A549 (cell line): ENCODE measurements at regions not wholly inside any gene's neighbourhood (a gene's known extent, or its start where the extent isn't known, plus 50 kb on each side); places are given as distances from the start of the nearest gene placed in this dataset.

Experiments used
- ATAC-seq, 2 experiments: fragments of 200-7000 bp in 1 of 2; fragments of >200 bp in 1 of 2; cut with Nextera tagmentation in 1 of 2; cut with Tn5 transposase in 1 of 2; 3 replicates each; pipeline versions ENCODE4 v1.8.0 to v1.9.1; 2018 to 2020; ENCODE audit warnings: mild to moderate bottlenecking in 1 of 2, moderate library complexity in 1 of 2
- CTCF ChIA-PET: fragments of 300-600 bp; sonication (Branson Sonifier 250); formaldehyde crosslinking; extraction: SDS; loops from one replicate; lab custom pipeline; 2021; ENCODE audit warnings: antibody characterized with exemption, inconsistent platforms; lab: Yijun Ruan, JAX
- POLR2A ChIA-PET: fragments of 350-600 bp; formaldehyde crosslinking; extraction: SDS; loops from one replicate; lab custom pipeline; 2021; ENCODE audit warnings: antibody characterized with exemption, inconsistent platforms; lab: Yijun Ruan, JAX
- DNase-seq, 2 experiments: peaks; one replicate each; pipeline versions ENCODE4 v3.0.0 to v3.0.0-alpha.2; 2011 to 2016; ENCODE audit warnings: low read depth in 1 of 2, low spot score in 1 of 2
- FAIRE-seq: peaks from 2 replicates; lab custom pipeline; 2011; peaks lifted over from hg19 to GRCh38; lab: Jason Lieb, UNC
- H3K27ac ChIP-seq, 2 experiments: fragments of >200 bp; sonication (Bioruptor Twin); formaldehyde crosslinking; 3 replicates each; pipeline ENCODE4 v1.5.1; 2016 to 2017
- H3K4me1 ChIP-seq: fragments of >200 bp; sonication (Bioruptor Twin); formaldehyde crosslinking; 3 replicates; pipeline ENCODE4 v1.6.1; 2016
- H3K4me2 ChIP-seq: fragments of >200 bp; sonication (Bioruptor Twin); formaldehyde crosslinking; 3 replicates; pipeline ENCODE4 v1.6.1; 2016
- H3K4me3 ChIP-seq: fragments of >200 bp; sonication (Bioruptor Twin); formaldehyde crosslinking; 3 replicates; pipeline ENCODE4 v1.5.1; 2016
- H3K9me3 ChIP-seq: fragments of >200 bp; sonication (Bioruptor Twin); formaldehyde crosslinking; 3 replicates; pipeline ENCODE4 v1.6.1; 2016
- ATOH8 ChIP-seq: fragments of 250-450 bp; sonication (Bioruptor Pico); IDR thresholded peaks from 2 replicates; pipeline ENCODE4 v1.5.0; 2020; ENCODE audit warnings: low read depth, mild to moderate bottlenecking, moderate library complexity
- BHLHE40 ChIP-seq: IDR thresholded peaks from 2 replicates; pipeline ENCODE4 v1.6.1; 2012; ENCODE audit warnings: low read depth, low read length, inconsistent platforms
- CBX2 ChIP-seq: fragments of 200-600 bp; sonication (generic); IDR thresholded peaks from 2 replicates; pipeline ENCODE4 v1.6.1; 2016; ENCODE audit warnings: low read depth, mild to moderate bottlenecking, borderline replicate concordance
- CBX8 ChIP-seq: fragments of 200-600 bp; sonication (generic); IDR thresholded peaks from 2 replicates; pipeline ENCODE4 v1.6.1; 2016
- CEBPB ChIP-seq, 2 experiments: fragments of >200 bp in 1 of 2; sonication (Bioruptor Twin) in 1 of 2; formaldehyde crosslinking in 1 of 2; IDR thresholded peaks; 2 replicates each; pipeline ENCODE4 v1.6.1; 2012 to 2016
- CHD2 ChIP-seq: fragments of 150-350 bp; IDR thresholded peaks from 2 replicates; pipeline ENCODE4 v1.6.1; 2014; ENCODE audit warnings: low read length; ENCODE audit not compliant: partially characterized antibody
- CHD4 ChIP-seq: fragments of 200-600 bp; sonication (generic); IDR thresholded peaks from 2 replicates; pipeline ENCODE4 v1.6.1; 2016; ENCODE audit warnings: antibody characterized with exemption, mild to moderate bottlenecking, borderline replicate concordance
- EHMT2 ChIP-seq: fragments of 200-600 bp; sonication (generic); IDR thresholded peaks from 2 replicates; pipeline ENCODE4 v1.6.1; 2016; ENCODE audit warnings: antibody characterized with exemption, low read depth, mild to moderate bottlenecking, moderate library complexity
- EP300 ChIP-seq, 2 experiments: fragments of >200 bp; sonication (Bioruptor Twin); formaldehyde crosslinking; IDR thresholded peaks; 2 replicates in 1 of 2; 3 replicates in 1 of 2; pipeline ENCODE4 v1.6.1; 2016 to 2017
- ESRRA ChIP-seq: fragments of 150-350 bp; IDR thresholded peaks from 2 replicates; pipeline ENCODE4 v1.6.1; 2014; ENCODE audit warnings: mild to moderate bottlenecking, low read length, borderline replicate concordance
- FOXS1 ChIP-seq: fragments of 250-450 bp; sonication (Bioruptor Pico); IDR thresholded peaks from 2 replicates; pipeline ENCODE4 v1.5.0; 2020; ENCODE audit warnings: mild to moderate bottlenecking, moderate library complexity
- HDAC2 ChIP-seq: fragments of 200-600 bp; sonication (generic); IDR thresholded peaks from 2 replicates; pipeline ENCODE4 v1.6.1; 2016
- HEYL ChIP-seq: fragments of 250-450 bp; sonication (Bioruptor Pico); IDR thresholded peaks from 2 replicates; pipeline ENCODE4 v1.8.0; 2021; ENCODE audit warnings: mild to moderate bottlenecking, moderate library complexity
- HOXA7 ChIP-seq: fragments of 250-450 bp; sonication (Bioruptor Pico); IDR thresholded peaks from 2 replicates; pipeline ENCODE4 v1.5.0; 2020; ENCODE audit warnings: mild to moderate bottlenecking, moderate library complexity
- HOXB5 ChIP-seq: fragments of 250-450 bp; sonication (Bioruptor Pico); IDR thresholded peaks from 2 replicates; pipeline ENCODE4 v1.5.0; 2020; ENCODE audit warnings: mild to moderate bottlenecking, moderate library complexity
- KDM1A ChIP-seq: fragments of 200-600 bp; sonication (generic); IDR thresholded peaks from 2 replicates; pipeline ENCODE4 v1.6.1; 2016; ENCODE audit warnings: low read depth, mild to moderate bottlenecking
- MAFK ChIP-seq: fragments of 450-650 bp; IDR thresholded peaks from 2 replicates; pipeline ENCODE4 v1.6.1; 2014; ENCODE audit not compliant: partially characterized antibody
- PHF8 ChIP-seq: fragments of 200-600 bp; sonication (generic); IDR thresholded peaks from 2 replicates; pipeline ENCODE4 v1.6.1; 2016; ENCODE audit warnings: low read depth, mild to moderate bottlenecking, antibody characterized with exemption, moderate library complexity, borderline replicate concordance
- RAD21 ChIP-seq, 2 experiments: fragments of >200 bp in 1 of 2; sonication (Bioruptor Twin) in 1 of 2; formaldehyde crosslinking in 1 of 2; IDR thresholded peaks in 1 of 2; conservative IDR thresholded peaks in 1 of 2; 2 replicates in 1 of 2; 3 replicates in 1 of 2; pipeline ENCODE4 v1.6.1; 2012 to 2018; ENCODE audit warnings: inconsistent platforms in 1 of 2
- RCOR1 ChIP-seq: fragments of 150-350 bp; IDR thresholded peaks from 2 replicates; pipeline ENCODE4 v1.6.1; 2014; ENCODE audit warnings: antibody characterized with exemption, low read length, low read depth
- RNF2 ChIP-seq: fragments of 200-600 bp; sonication (generic); IDR thresholded peaks from 2 replicates; pipeline ENCODE4 v1.6.1; 2016; ENCODE audit warnings: low read depth, mild to moderate bottlenecking, antibody characterized with exemption, moderate library complexity, borderline replicate concordance
- ZSCAN20 ChIP-seq: fragments of 250-450 bp; sonication (Bioruptor Pico); IDR thresholded peaks from 2 replicates; pipeline ENCODE4 v1.8.0; 2022; ENCODE audit warnings: mild to moderate bottlenecking, moderate library complexity
- WGBS: methylation state at CpG from one replicate; pipeline ENCODE4 v1.1.6; 2017; ENCODE audit errors: missing lambda C conversion rate; 5-methylcytosine and 5-hydroxymethylcytosine counted together
- TF ChIP-seq, protein P1 (sequence below): IDR thresholded peaks from 2 replicates; pipeline ENCODE4 v1.6.1; 2012; ENCODE audit warnings: low read depth, borderline replicate concordance
- TF ChIP-seq, protein P2 (sequence below): IDR thresholded peaks from 2 replicates; pipeline ENCODE4 v1.6.1; 2012
- TF ChIP-seq, protein P3 (sequence below): fragments of 250-450 bp; sonication (Bioruptor Pico); IDR thresholded peaks from 2 replicates; pipeline ENCODE4 v1.5.0; 2021; ENCODE audit warnings: mild to moderate bottlenecking, moderate library complexity, borderline replicate concordance

GRCh38 chr5:89418407-89419085 is 535.6 kb upstream of the MEF2C start:
- TF ChIP-seq CEBPB (IDR thresholded peaks at IDR 0.05) (no peak), RAD21 (conservative IDR thresholded peaks at IDR 0.05 in 1 of 2, IDR thresholded peaks at IDR 0.05 in 1 of 2) (no peak), CBX2 (no peak), BHLHE40 (no peak), FOXS1 (CRISPR knock-in tag) (no peak), CBX8 (no peak), PHF8 (no peak), HOXB5 (CRISPR knock-in tag) (no peak), HEYL (CRISPR knock-in tag) (no peak), RCOR1 (no peak), EP300 (IDR thresholded peaks at IDR 0.05) (no peak), ESRRA (no peak), CHD2 (no peak), HOXA7 (CRISPR knock-in tag) (no peak), KDM1A (no peak), EHMT2 (no peak)
- TF ChIP-seq, protein P1, sequence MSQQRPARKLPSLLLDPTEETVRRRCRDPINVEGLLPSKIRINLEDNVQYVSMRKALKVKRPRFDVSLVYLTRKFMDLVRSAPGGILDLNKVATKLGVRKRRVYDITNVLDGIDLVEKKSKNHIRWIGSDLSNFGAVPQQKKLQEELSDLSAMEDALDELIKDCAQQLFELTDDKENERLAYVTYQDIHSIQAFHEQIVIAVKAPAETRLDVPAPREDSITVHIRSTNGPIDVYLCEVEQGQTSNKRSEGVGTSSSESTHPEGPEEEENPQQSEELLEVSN = no peak
- ChIA-PET CTCF (no interaction called here), POLR2A (no interaction called here)
- H3K4me1 ChIP-seq = no peaks in the 10 kb centered on the region
- no peaks in the 10 kb centered on the region for H3K9me3 ChIP-seq
- 8% methylated on average over 3 of the region's 3 CpGs for WGBS
- no peak overlapping the region for H3K4me2 ChIP-seq
- H3K27ac ChIP-seq = no peak overlapping the region
- no peak overlapping the region for H3K4me3 ChIP-seq
- FAIRE-seq (no peak), ATAC-seq (no peak), DNase-seq (no peak)

GRCh38 chr5:89417990-89418389 is 535.0 kb upstream of the MEF2C start:
- H3K4me1 ChIP-seq = no peaks in the 10 kb centered on the region
- no peaks in the 10 kb centered on the region for H3K9me3 ChIP-seq
- DNase-seq = no peak
- no peak overlapping the region for H3K4me3 ChIP-seq
- ChIA-PET CTCF (no interaction called here), POLR2A (no interaction called here)
- ATAC-seq = no peak
- TF ChIP-seq ZSCAN20 (CRISPR knock-in tag) = no peak
- TF ChIP-seq CBX2 = no peak
- TF ChIP-seq CHD4 = no peak
- TF ChIP-seq, protein P2, sequence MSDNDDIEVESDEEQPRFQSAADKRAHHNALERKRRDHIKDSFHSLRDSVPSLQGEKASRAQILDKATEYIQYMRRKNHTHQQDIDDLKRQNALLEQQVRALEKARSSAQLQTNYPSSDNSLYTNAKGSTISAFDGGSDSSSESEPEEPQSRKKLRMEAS = no peak
- no peak for TF ChIP-seq BHLHE40
- no peak for TF ChIP-seq HOXA7 (CRISPR knock-in tag)
- TF ChIP-seq HDAC2 = no peak
- no peak for TF ChIP-seq ATOH8 (CRISPR knock-in tag)
- no peak for TF ChIP-seq RNF2
- TF ChIP-seq MAFK = no peak
- TF ChIP-seq, all 56 proteins: peak for 0
- FAIRE-seq = no peak
- WGBS = 49% methylated on average over 2 of the region's 2 CpGs
- Histone ChIP-seq H3K27ac (no peak overlapping the region), H3K4me2 (no peak overlapping the region)

GRCh38 chr5:89417515-89417914 is 534.5 kb upstream of the MEF2C start:
- Histone ChIP-seq H3K4me3 (no peak overlapping the region), H3K9me3 (no peaks in the 10 kb centered on the region), H3K27ac (no peak overlapping the region), H3K4me2 (no peak overlapping the region), H3K4me1 (no peaks in the 10 kb centered on the region)
- ATAC-seq (no peak), FAIRE-seq (no peak), DNase-seq (no peak)
- TF ChIP-seq, protein P3, sequence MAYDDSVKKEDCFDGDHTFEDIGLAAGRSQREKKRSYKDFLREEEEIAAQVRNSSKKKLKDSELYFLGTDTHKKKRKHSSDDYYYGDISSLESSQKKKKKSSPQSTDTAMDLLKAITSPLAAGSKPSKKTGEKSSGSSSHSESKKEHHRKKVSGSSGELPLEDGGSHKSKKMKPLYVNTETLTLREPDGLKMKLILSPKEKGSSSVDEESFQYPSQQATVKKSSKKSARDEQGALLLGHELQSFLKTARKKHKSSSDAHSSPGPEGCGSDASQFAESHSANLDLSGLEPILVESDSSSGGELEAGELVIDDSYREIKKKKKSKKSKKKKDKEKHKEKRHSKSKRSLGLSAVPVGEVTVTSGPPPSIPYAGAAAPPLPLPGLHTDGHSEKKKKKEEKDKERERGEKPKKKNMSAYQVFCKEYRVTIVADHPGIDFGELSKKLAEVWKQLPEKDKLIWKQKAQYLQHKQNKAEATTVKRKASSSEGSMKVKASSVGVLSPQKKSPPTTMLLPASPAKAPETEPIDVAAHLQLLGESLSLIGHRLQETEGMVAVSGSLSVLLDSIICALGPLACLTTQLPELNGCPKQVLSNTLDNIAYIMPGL (CRISPR knock-in tag) = no peak
- no peak for TF ChIP-seq CEBPB (IDR thresholded peaks at IDR 0.05)
- ChIA-PET CTCF (no interaction called here), POLR2A (no interaction called here)
- 5% methylated on average over 3 of the region's 3 CpGs for WGBS
